H9 (cell line): ENCODE measurements at regions not wholly inside any gene's neighbourhood (a gene's known extent, or its start where the extent isn't known, plus 50 kb on each side); places are given as distances from the start of the nearest gene placed in this dataset.

Experiments used
- DNase-seq: peaks from one replicate; pipeline ENCODE4 v3.0.0-alpha.2; 2017
- H2AFZ ChIP-seq: one replicate; pipeline ENCODE4 v1.6.1; 2013; ENCODE audit warnings: mild to moderate bottlenecking, low read length, control low read depth, moderate library complexity
- H2AK5ac ChIP-seq: 2 replicates; pipeline ENCODE4 v1.6.1; 2013; ENCODE audit warnings: low read length, control low read depth, mixed read lengths; ENCODE audit not compliant: insufficient read length
- H2BK120ac ChIP-seq: one replicate; pipeline ENCODE4 v1.6.1; 2013; ENCODE audit warnings: low read depth, mild to moderate bottlenecking, low read length, control low read depth, inconsistent platforms; ENCODE audit not compliant: poor library complexity, severe bottlenecking
- H2BK12ac ChIP-seq: 2 replicates; pipeline ENCODE4 v1.6.1; 2013; ENCODE audit warnings: low read length, control low read depth, mixed read lengths, low read depth; ENCODE audit not compliant: insufficient read length
- H2BK15ac ChIP-seq: 2 replicates; pipeline ENCODE4 v1.6.1; 2013; ENCODE audit warnings: low read depth, low read length, control low read depth
- H2BK20ac ChIP-seq: one replicate; pipeline ENCODE4 v1.6.1; 2013; ENCODE audit warnings: low read depth, mild to moderate bottlenecking, low read length, control low read depth, inconsistent platforms; ENCODE audit not compliant: poor library complexity, severe bottlenecking
- H2BK5ac ChIP-seq: 2 replicates; pipeline ENCODE4 v1.6.1; 2013; ENCODE audit warnings: low read length, control low read depth, mixed read lengths; ENCODE audit not compliant: insufficient read length
- H3K14ac ChIP-seq: 2 replicates; pipeline ENCODE4 v1.6.1; 2013; ENCODE audit warnings: low read length, control low read depth; ENCODE audit not compliant: insufficient read depth
- H3K18ac ChIP-seq: 2 replicates; pipeline ENCODE4 v1.6.1; 2013; ENCODE audit warnings: low read depth, mild to moderate bottlenecking, mixed read lengths, low read length, control low read depth; ENCODE audit not compliant: insufficient read length
- H3K23ac ChIP-seq: 2 replicates; pipeline ENCODE4 v1.6.1; 2013; ENCODE audit warnings: low read length, control low read depth, mixed read lengths, low read depth; ENCODE audit not compliant: insufficient read length
- H3K23me2 ChIP-seq: 2 replicates; pipeline ENCODE4 v1.6.1; 2013; ENCODE audit warnings: low read depth, mild to moderate bottlenecking, mixed read lengths, low read length, control low read depth; ENCODE audit not compliant: insufficient read length, poor library complexity, severe bottlenecking
- H3K27ac ChIP-seq: 2 replicates; pipeline ENCODE4 v1.5.1; 2013; ENCODE audit warnings: low read length, control low read depth, mixed read lengths, low read depth; ENCODE audit not compliant: insufficient read length
- H3K27me3 ChIP-seq: 2 replicates; pipeline ENCODE4 v1.6.1; 2013; ENCODE audit warnings: low read length, control low read depth, inconsistent platforms; ENCODE audit not compliant: insufficient read depth
- H3K4ac ChIP-seq: 2 replicates; pipeline ENCODE4 v1.6.1; 2013; ENCODE audit warnings: low read depth, mild to moderate bottlenecking, control low read depth, inconsistent platforms, low read length, moderate library complexity
- H3K4me1 ChIP-seq: 2 replicates; pipeline ENCODE4 v1.6.1; 2013; ENCODE audit warnings: low read length, control low read depth, inconsistent platforms; ENCODE audit not compliant: insufficient read depth
- H3K4me2 ChIP-seq: 2 replicates; pipeline ENCODE4 v1.6.1; 2013; ENCODE audit warnings: low read length, control low read depth, mixed read lengths; ENCODE audit not compliant: insufficient read length, insufficient read depth
- H3K56ac ChIP-seq: 2 replicates; pipeline ENCODE4 v1.6.1; 2013; ENCODE audit warnings: low read depth, mild to moderate bottlenecking, mixed read lengths, low read length, control low read depth; ENCODE audit not compliant: insufficient read length
- H3K79me1 ChIP-seq: 2 replicates; pipeline ENCODE4 v1.6.1; 2013; ENCODE audit warnings: low read depth, mild to moderate bottlenecking, moderate library complexity, low read length, control low read depth, inconsistent platforms; ENCODE audit not compliant: insufficient read depth, poor library complexity, severe bottlenecking
- H3K79me2 ChIP-seq: 2 replicates; pipeline ENCODE4 v1.6.1; 2013; ENCODE audit warnings: low read length, control low read depth, inconsistent platforms; ENCODE audit not compliant: insufficient read depth
- H3K9ac ChIP-seq: 2 replicates; pipeline ENCODE4 v1.6.1; 2013; ENCODE audit warnings: low read length, control low read depth, mixed read lengths; ENCODE audit not compliant: insufficient read length; ENCODE audit errors: extremely low read depth
- H3K9me3 ChIP-seq: one replicate; pipeline ENCODE4 v1.6.1; 2013; ENCODE audit warnings: low read depth, low read length, inconsistent platforms; ENCODE audit not compliant: control insufficient read depth
- H3T11ph ChIP-seq: one replicate; pipeline ENCODE4 v1.6.1; 2013; ENCODE audit warnings: mild to moderate bottlenecking, low read length, control low read depth, inconsistent platforms
- H4K20me1 ChIP-seq: one replicate; pipeline ENCODE4 v1.6.1; 2013; ENCODE audit not compliant: control insufficient read depth, insufficient read length, insufficient read depth
- H4K5ac ChIP-seq: 2 replicates; pipeline ENCODE4 v1.6.1; 2013; ENCODE audit warnings: low read depth, mild to moderate bottlenecking, mixed read lengths, low read length, control low read depth; ENCODE audit not compliant: insufficient read length
- H4K8ac ChIP-seq: replicated peaks from 2 replicates; pipeline ENCODE4 v1.6.1; 2013; ENCODE audit warnings: low read length, control low read depth, mixed read lengths, low read depth; ENCODE audit not compliant: insufficient read length
- H4K91ac ChIP-seq: 2 replicates; pipeline ENCODE4 v1.6.1; 2013; ENCODE audit warnings: low read depth, mild to moderate bottlenecking, moderate library complexity, mixed read lengths, low read length, control low read depth; ENCODE audit not compliant: insufficient read length
- H3K27ac Mint-ChIP-seq, 3 experiments: 2 replicates in 2 of 3; 3 replicates in 1 of 3; pipeline ENCODE4 v1.8.0; 2020 to 2021; ENCODE audit warnings: mixed read lengths in 3 of 3, mild to moderate bottlenecking in 1 of 3, moderate library complexity in 1 of 3
- H3K27me3 Mint-ChIP-seq: 2 replicates; pipeline ENCODE4 v1.8.0; 2021; ENCODE audit warnings: low read depth, mild to moderate bottlenecking, moderate library complexity, mixed read lengths
- H3K36me3 Mint-ChIP-seq, 3 experiments: 2 replicates in 2 of 3; 3 replicates in 1 of 3; pipeline ENCODE4 v1.8.0; 2020 to 2021; ENCODE audit warnings: low read depth in 3 of 3, mixed read lengths in 3 of 3; ENCODE audit not compliant: insufficient read depth in 1 of 3
- H3K4me1 Mint-ChIP-seq, 2 experiments: 2 replicates each; pipeline ENCODE4 v1.8.0; 2020; ENCODE audit warnings: mixed read lengths in 2 of 2
- H3K4me3 Mint-ChIP-seq, 2 experiments: 2 replicates in 1 of 2; 3 replicates in 1 of 2; pipeline ENCODE4 v1.8.0; 2020 to 2021; ENCODE audit warnings: mild to moderate bottlenecking in 2 of 2, mixed read lengths in 2 of 2, moderate library complexity in 1 of 2
- H3K9me3 Mint-ChIP-seq, 2 experiments: 2 replicates in 1 of 2; 3 replicates in 1 of 2; pipeline ENCODE4 v1.8.0; 2020; ENCODE audit warnings: mild to moderate bottlenecking in 2 of 2, mixed read lengths in 2 of 2, moderate library complexity in 1 of 2
- CTCF ChIP-seq: fragments of 200-600 bp; sonication (generic); conservative IDR thresholded peaks from 3 replicates; pipeline ENCODE4 v1.8.0; 2021; ENCODE audit warnings: antibody characterized with exemption, mild to moderate bottlenecking

GRCh38 chr17:74077231-74077630, 126.2 kb upstream of the RPL38 start:
- no peak overlapping the region for H4K5ac ChIP-seq
- H3K4me1 Mint-ChIP-seq = peaks cover 6 to 10% of the 10 kb centered on the region in 2 experiments; a peak in 3 of 4 replicates
- H2BK20ac ChIP-seq = no peak overlapping the region
- H2BK5ac ChIP-seq = no peak overlapping the region
- no peaks in the 10 kb centered on the region for H3K79me2 ChIP-seq
- no peak overlapping the region for H3K4ac ChIP-seq
- peaks cover 0 to 8% of the 10 kb centered on the region in 2 experiments; a peak in 4 of 5 replicates for H3K9me3 Mint-ChIP-seq
- no peak overlapping the region for H4K91ac ChIP-seq
- H2AK5ac ChIP-seq = no peak overlapping the region
- H2BK120ac ChIP-seq = no peak overlapping the region
- no peak overlapping the region for H3K56ac ChIP-seq
- no peak overlapping the region for H3K14ac ChIP-seq
- no peak overlapping the region for H3T11ph ChIP-seq
- H3K4me2 ChIP-seq = no peak overlapping the region
- H3K23ac ChIP-seq = no peak overlapping the region
- peaks cover 0 to 1% (median 0%) of the 10 kb centered on the region in 3 experiments; a peak in 1 of 7 replicates for H3K36me3 Mint-ChIP-seq
- no peaks in the 10 kb centered on the region for H3K4me1 ChIP-seq
- peaks cover 18% of the 10 kb centered on the region for H3K27me3 Mint-ChIP-seq
- no peak overlapping the region for H3K18ac ChIP-seq
- no peak overlapping the region for H3K4me3 Mint-ChIP-seq
- DNase-seq = no peak
- no peak overlapping the region for H3K9ac ChIP-seq
- H2BK15ac ChIP-seq = no peak overlapping the region
- H3K27ac Mint-ChIP-seq = no peak overlapping the region
- no peaks in the 10 kb centered on the region for H3K79me1 ChIP-seq
- H4K20me1 ChIP-seq = no peaks in the 10 kb centered on the region
- H2BK12ac ChIP-seq = no peak overlapping the region
- no peaks in the 10 kb centered on the region for H3K27me3 ChIP-seq
- no peaks in the 10 kb centered on the region for H3K9me3 ChIP-seq
- H4K8ac ChIP-seq = no peak overlapping the region
- H3K27ac ChIP-seq = no peak overlapping the region
- no peak overlapping the region for H2AFZ ChIP-seq
- TF ChIP-seq CTCF = no peak
- H3K23me2 ChIP-seq = no peaks in the 10 kb centered on the region
